ENCODE measurements at regions not wholly inside any gene's neighbourhood (a gene's known extent, or its start where the extent isn't known, plus 50 kb on each side); places are given as distances from the start of the nearest gene placed in this dataset.

- Histone ChIP-seq H2AFZ (ENCODE audit: low read depth, low read length) (no peak overlapping the region), H3F3A (ENCODE audit: insufficient read depth, low read length, poor library complexity, severe bottlenecking) (no peaks in the 10 kb centered on the region), H3K4me3 (ENCODE audit: low read length) (no peak overlapping the region), H3K79me2 (replicated peaks; ENCODE audit: insufficient read depth, low read length) (no peaks in the 10 kb centered on the region), H3K9me2 (ENCODE audit: insufficient read depth, low read length) (no peaks in the 10 kb centered on the region), H3K9ac (ENCODE audit: low read length) (no peak overlapping the region), H3K9me3 (ENCODE audit: low read length) (no peaks in the 10 kb centered on the region), H3K27me3 (ENCODE audit: insufficient read depth, low read depth, low read length) (no peaks in the 10 kb centered on the region), H3K36me3 (ENCODE audit: insufficient read depth, low read length) (no peaks in the 10 kb centered on the region), H4K20me1 (ENCODE audit: insufficient read depth) (no peaks in the 10 kb centered on the region), H3K27ac (ENCODE audit: low read length) (no peak overlapping the region), H3K4me2 (ENCODE audit: low read length) (no peak overlapping the region)
- no peak for TF ChIP-seq MXI1 (conservative IDR thresholded peaks at IDR 0.05; ENCODE audit: poor library complexity, severe bottlenecking)
- no peak for TF ChIP-seq REST (IDR thresholded peaks at IDR 0.05; ENCODE audit: borderline replicate concordance)
- TF ChIP-seq TAF1 (IDR thresholded peaks at IDR 0.05; ENCODE audit: low read depth) = no peak
- no peak for TF ChIP-seq SMC3 (conservative IDR thresholded peaks at IDR 0.05; ENCODE audit: poor library complexity)
- TF ChIP-seq EZH2 (IDR thresholded peaks at IDR 0.05; ENCODE audit: borderline replicate concordance, insufficient read depth, low read length, poor library complexity, severe bottlenecking) = no peak
- TF ChIP-seq EP300 (conservative IDR thresholded peaks at IDR 0.05; ENCODE audit: poor library complexity, severe bottlenecking) = no peak
- TF ChIP-seq RAD21 (conservative IDR thresholded peaks at IDR 0.05) = no peak
Observed at GRCh38 chr2:7692657-7693161, 775.5 kb downstream of the RNF144A start.

- Histone ChIP-seq H3K4me2 (ENCODE audit: low read length) (no peak overlapping the region), H3K79me2 (replicated peaks; ENCODE audit: insufficient read depth, low read length) (no peaks in the 10 kb centered on the region), H3K27ac (ENCODE audit: low read length) (peak overlapping the region; percentile 59), H4K20me1 (ENCODE audit: insufficient read depth) (no peaks in the 10 kb centered on the region), H3K9me2 (ENCODE audit: insufficient read depth, low read length) (no peaks in the 10 kb centered on the region), H2AFZ (ENCODE audit: low read depth, low read length) (no peak overlapping the region), H3K27me3 (ENCODE audit: insufficient read depth, low read depth, low read length) (no peaks in the 10 kb centered on the region), H3F3A (ENCODE audit: insufficient read depth, low read length, poor library complexity, severe bottlenecking) (no peaks in the 10 kb centered on the region), H3K36me3 (ENCODE audit: insufficient read depth, low read length) (no peaks in the 10 kb centered on the region), H3K9ac (ENCODE audit: low read length) (no peak overlapping the region), H3K4me3 (ENCODE audit: low read length) (no peak overlapping the region), H3K9me3 (ENCODE audit: low read length) (no peaks in the 10 kb centered on the region)
- TF ChIP-seq RAD21 (conservative IDR thresholded peaks at IDR 0.05) (no peak), POLR2AphosphoS5 (IDR thresholded peaks at IDR 0.05) (no peak), REST (IDR thresholded peaks at IDR 0.05; ENCODE audit: borderline replicate concordance) (no peak), TAF1 (IDR thresholded peaks at IDR 0.05; ENCODE audit: low read depth) (no peak), MXI1 (conservative IDR thresholded peaks at IDR 0.05; ENCODE audit: poor library complexity, severe bottlenecking) (no peak), SMC3 (conservative IDR thresholded peaks at IDR 0.05; ENCODE audit: poor library complexity) (no peak), CTCF (IDR thresholded peaks at IDR 0.05; ENCODE audit: poor library complexity, severe bottlenecking) (no peak), EZH2 (IDR thresholded peaks at IDR 0.05; ENCODE audit: borderline replicate concordance, insufficient read depth, low read length, poor library complexity, severe bottlenecking) (no peak), EP300 (conservative IDR thresholded peaks at IDR 0.05; ENCODE audit: poor library complexity, severe bottlenecking) (no peak)
Observed at GRCh38 chr2:7693246-7694075, 776.2 kb downstream of the RNF144A start.

Measured in neural cell (in vitro differentiated cells).